HepG2 (cell line): ENCODE measurements at regions not wholly inside any gene's neighbourhood (a gene's known extent, or its start where the extent isn't known, plus 50 kb on each side); places are given as distances from the start of the nearest gene placed in this dataset.

Experiments used
- CENPT ChIP-seq: sonication (generic); formaldehyde crosslinking; IDR thresholded peaks from 2 replicates; pipeline ENCODE4 v1.8.0; 2022; ENCODE audit warnings: low read depth, mild to moderate bottlenecking, moderate library complexity, missing genetic modification reagents
- DMTF1 ChIP-seq: sonication (generic); formaldehyde crosslinking; IDR thresholded peaks from 2 replicates; pipeline ENCODE4 v1.4.0; 2020; ENCODE audit warnings: mild to moderate bottlenecking, missing genetic modification reagents
- DR1 ChIP-seq: sonication (generic); formaldehyde crosslinking; IDR thresholded peaks from 2 replicates; pipeline ENCODE4 v1.8.0; 2021; ENCODE audit warnings: mild to moderate bottlenecking, missing genetic modification reagents, inconsistent platforms
- HMGA1 ChIP-seq: sonication (generic); formaldehyde crosslinking; conservative IDR thresholded peaks from 2 replicates; pipeline ENCODE4 v1.4.0; 2020; ENCODE audit warnings: missing genetic modification reagents
- IRX3 ChIP-seq: sonication (generic); formaldehyde crosslinking; IDR thresholded peaks from 2 replicates; pipeline ENCODE4 v1.8.1; 2023; ENCODE audit warnings: mild to moderate bottlenecking, low read depth, missing genetic modification reagents, borderline replicate concordance
- ISX ChIP-seq: sonication (generic); formaldehyde crosslinking; conservative IDR thresholded peaks from 2 replicates; pipeline ENCODE4 v1.5.0; 2020; ENCODE audit warnings: missing genetic modification reagents
- KLF15 ChIP-seq: sonication (generic); formaldehyde crosslinking; IDR thresholded peaks from 2 replicates; pipeline ENCODE4 v1.8.1; 2023; ENCODE audit warnings: borderline replicate concordance, mild to moderate bottlenecking, inconsistent platforms, missing genetic modification reagents, mixed read lengths
- RARG ChIP-seq: sonication (generic); formaldehyde crosslinking; IDR thresholded peaks from 2 replicates; pipeline ENCODE4 v1.4.0; 2020; ENCODE audit warnings: low read depth, mild to moderate bottlenecking, missing genetic modification reagents
- TBX3 ChIP-seq: fragments of 450-650 bp; IDR thresholded peaks from 2 replicates; pipeline ENCODE4 v1.6.1; 2017; ENCODE audit warnings: antibody characterized with exemption, mild to moderate bottlenecking, inconsistent platforms, borderline replicate concordance
- ZBTB3 ChIP-seq: sonication (generic); formaldehyde crosslinking; IDR thresholded peaks from 2 replicates; pipeline ENCODE4 v1.4.0; 2020; ENCODE audit warnings: low read depth, mild to moderate bottlenecking, moderate library complexity, missing genetic modification reagents, borderline replicate concordance
- ZFP90 ChIP-seq: sonication (generic); formaldehyde crosslinking; IDR thresholded peaks from 2 replicates; pipeline ENCODE4 v1.8.0; 2022; ENCODE audit warnings: missing genetic modification reagents, mild to moderate bottlenecking, inconsistent platforms, borderline replicate concordance
- ZNF510 ChIP-seq: sonication (generic); formaldehyde crosslinking; IDR thresholded peaks from 2 replicates; pipeline ENCODE4 v1.4.0; 2020; ENCODE audit warnings: low read depth, mild to moderate bottlenecking, missing genetic modification reagents
- ZNF782 ChIP-seq: sonication (generic); formaldehyde crosslinking; IDR thresholded peaks from 2 replicates; pipeline ENCODE4 v1.4.0; 2020; ENCODE audit warnings: missing genetic modification reagents, mild to moderate bottlenecking, borderline replicate concordance
- TF ChIP-seq, protein P1 (sequence below): sonication (generic); formaldehyde crosslinking; IDR thresholded peaks from 2 replicates; pipeline ENCODE4 v1.4.0; 2020; ENCODE audit warnings: mild to moderate bottlenecking, missing genetic modification reagents
- TF ChIP-seq, protein P2 (sequence below): fragments of 450-650 bp; IDR thresholded peaks from 2 replicates; pipeline ENCODE4 v1.6.1; 2017
- TF ChIP-seq, protein P3 (sequence below): sonication (generic); formaldehyde crosslinking; IDR thresholded peaks from 2 replicates; pipeline ENCODE4 v1.4.0; 2020; ENCODE audit warnings: missing genetic modification reagents, borderline replicate concordance

DNA sequence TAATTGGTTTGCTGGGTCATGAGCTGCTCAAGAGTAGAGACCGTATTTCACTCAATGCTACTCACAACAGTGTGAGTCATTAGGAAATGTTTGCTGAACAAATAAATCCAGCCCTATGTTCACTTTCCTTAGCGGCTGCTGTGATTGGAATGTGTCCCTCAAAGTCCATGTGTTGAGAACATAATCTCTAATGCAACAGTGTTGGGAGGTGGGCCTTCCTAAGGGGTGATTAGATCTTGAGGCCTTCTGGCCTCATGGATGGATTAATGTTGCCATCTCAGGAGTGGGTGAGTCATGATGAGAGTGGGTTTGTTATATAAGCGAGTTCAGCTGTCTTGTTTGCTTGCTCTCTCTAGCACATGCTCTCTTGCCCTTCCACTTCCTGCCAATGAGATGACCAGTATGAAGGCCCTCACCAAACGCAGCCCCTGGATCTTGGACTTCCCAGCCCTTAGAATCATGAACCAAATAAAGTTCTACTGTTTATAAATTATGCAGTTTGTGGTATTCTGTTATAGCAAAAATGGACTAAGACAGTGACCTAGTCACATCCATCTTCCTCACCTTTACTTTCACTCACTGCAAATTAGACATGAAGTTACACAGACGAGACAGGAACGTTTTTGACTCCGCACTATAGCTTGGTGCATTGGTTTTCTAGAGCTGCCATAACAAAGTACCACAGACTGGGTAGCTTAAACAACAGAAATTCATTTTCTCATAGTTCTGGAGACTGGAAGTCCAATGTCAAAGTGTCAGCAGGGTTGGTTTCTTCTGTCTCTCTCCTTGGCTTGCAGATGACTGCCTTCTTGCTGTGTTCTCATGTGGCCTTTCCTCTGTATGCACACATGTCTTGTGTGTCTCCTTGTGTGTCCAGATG is 50.9 kb upstream of the FAM169A start (continued):
- TF ChIP-seq DR1 (CRISPR knock-in tag) (no peak), CENPT (no peak), ISX (no peak), IRX3 (CRISPR knock-in tag) (no peak), RARG (CRISPR knock-in tag) (peak; percentile 88; the same call in 1 of the 2 replicates), ZFP90 (CRISPR knock-in tag) (peak; percentile 87), ZNF510 (CRISPR knock-in tag) (0 out of 2 replicates have a peak, but pooled peaks have one; percentile 68), DMTF1 (no peak), ZNF782 (CRISPR knock-in tag) (0 out of 2 replicates have a peak, but pooled peaks have one; percentile 65), ZBTB3 (CRISPR knock-in tag) (peak; percentile 51; the same call in 1 of the 2 replicates), TBX3 (peak; percentile 93), KLF15 (CRISPR knock-in tag) (no peak), HMGA1 (CRISPR knock-in tag) (no peak)
- TF ChIP-seq, protein P1, sequence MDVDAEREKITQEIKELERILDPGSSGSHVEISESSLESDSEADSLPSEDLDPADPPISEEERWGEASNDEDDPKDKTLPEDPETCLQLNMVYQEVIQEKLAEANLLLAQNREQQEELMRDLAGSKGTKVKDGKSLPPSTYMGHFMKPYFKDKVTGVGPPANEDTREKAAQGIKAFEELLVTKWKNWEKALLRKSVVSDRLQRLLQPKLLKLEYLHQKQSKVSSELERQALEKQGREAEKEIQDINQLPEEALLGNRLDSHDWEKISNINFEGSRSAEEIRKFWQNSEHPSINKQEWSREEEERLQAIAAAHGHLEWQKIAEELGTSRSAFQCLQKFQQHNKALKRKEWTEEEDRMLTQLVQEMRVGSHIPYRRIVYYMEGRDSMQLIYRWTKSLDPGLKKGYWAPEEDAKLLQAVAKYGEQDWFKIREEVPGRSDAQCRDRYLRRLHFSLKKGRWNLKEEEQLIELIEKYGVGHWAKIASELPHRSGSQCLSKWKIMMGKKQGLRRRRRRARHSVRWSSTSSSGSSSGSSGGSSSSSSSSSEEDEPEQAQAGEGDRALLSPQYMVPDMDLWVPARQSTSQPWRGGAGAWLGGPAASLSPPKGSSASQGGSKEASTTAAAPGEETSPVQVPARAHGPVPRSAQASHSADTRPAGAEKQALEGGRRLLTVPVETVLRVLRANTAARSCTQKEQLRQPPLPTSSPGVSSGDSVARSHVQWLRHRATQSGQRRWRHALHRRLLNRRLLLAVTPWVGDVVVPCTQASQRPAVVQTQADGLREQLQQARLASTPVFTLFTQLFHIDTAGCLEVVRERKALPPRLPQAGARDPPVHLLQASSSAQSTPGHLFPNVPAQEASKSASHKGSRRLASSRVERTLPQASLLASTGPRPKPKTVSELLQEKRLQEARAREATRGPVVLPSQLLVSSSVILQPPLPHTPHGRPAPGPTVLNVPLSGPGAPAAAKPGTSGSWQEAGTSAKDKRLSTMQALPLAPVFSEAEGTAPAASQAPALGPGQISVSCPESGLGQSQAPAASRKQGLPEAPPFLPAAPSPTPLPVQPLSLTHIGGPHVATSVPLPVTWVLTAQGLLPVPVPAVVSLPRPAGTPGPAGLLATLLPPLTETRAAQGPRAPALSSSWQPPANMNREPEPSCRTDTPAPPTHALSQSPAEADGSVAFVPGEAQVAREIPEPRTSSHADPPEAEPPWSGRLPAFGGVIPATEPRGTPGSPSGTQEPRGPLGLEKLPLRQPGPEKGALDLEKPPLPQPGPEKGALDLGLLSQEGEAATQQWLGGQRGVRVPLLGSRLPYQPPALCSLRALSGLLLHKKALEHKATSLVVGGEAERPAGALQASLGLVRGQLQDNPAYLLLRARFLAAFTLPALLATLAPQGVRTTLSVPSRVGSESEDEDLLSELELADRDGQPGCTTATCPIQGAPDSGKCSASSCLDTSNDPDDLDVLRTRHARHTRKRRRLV (CRISPR knock-in tag), result peak; percentile 79; the same call in 1 of the 2 replicates
- TF ChIP-seq, protein P2, sequence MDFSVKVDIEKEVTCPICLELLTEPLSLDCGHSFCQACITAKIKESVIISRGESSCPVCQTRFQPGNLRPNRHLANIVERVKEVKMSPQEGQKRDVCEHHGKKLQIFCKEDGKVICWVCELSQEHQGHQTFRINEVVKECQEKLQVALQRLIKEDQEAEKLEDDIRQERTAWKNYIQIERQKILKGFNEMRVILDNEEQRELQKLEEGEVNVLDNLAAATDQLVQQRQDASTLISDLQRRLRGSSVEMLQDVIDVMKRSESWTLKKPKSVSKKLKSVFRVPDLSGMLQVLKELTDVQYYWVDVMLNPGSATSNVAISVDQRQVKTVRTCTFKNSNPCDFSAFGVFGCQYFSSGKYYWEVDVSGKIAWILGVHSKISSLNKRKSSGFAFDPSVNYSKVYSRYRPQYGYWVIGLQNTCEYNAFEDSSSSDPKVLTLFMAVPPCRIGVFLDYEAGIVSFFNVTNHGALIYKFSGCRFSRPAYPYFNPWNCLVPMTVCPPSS, result no peak
- TF ChIP-seq, protein P3, sequence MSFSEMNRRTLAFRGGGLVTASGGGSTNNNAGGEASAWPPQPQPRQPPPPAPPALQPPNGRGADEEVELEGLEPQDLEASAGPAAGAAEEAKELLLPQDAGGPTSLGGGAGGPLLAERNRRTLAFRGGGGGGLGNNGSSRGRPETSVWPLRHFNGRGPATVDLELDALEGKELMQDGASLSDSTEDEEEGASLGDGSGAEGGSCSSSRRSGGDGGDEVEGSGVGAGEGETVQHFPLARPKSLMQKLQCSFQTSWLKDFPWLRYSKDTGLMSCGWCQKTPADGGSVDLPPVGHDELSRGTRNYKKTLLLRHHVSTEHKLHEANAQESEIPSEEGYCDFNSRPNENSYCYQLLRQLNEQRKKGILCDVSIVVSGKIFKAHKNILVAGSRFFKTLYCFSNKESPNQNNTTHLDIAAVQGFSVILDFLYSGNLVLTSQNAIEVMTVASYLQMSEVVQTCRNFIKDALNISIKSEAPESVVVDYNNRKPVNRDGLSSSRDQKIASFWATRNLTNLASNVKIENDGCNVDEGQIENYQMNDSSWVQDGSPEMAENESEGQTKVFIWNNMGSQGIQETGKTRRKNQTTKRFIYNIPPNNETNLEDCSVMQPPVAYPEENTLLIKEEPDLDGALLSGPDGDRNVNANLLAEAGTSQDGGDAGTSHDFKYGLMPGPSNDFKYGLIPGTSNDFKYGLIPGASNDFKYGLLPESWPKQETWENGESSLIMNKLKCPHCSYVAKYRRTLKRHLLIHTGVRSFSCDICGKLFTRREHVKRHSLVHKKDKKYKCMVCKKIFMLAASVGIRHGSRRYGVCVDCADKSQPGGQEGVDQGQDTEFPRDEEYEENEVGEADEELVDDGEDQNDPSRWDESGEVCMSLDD (CRISPR knock-in tag), result no peak
